HEK293 (cell line): ENCODE measurements at regions not wholly inside any gene's neighbourhood (a gene's known extent, or its start where the extent isn't known, plus 50 kb on each side); places are given as distances from the start of the nearest gene placed in this dataset.

Experiments used
- CTCF ChIA-PET: fragments of 350-600 bp; formaldehyde crosslinking; extraction: SDS; loops from one replicate; lab custom pipeline; 2021; ENCODE audit warnings: antibody characterized with exemption; lab: Yijun Ruan, JAX
- POLR2A ChIA-PET: fragments of 300-600 bp; formaldehyde crosslinking; extraction: SDS; loops from one replicate; lab custom pipeline; 2020; ENCODE audit warnings: antibody characterized with exemption, inconsistent platforms; lab: Yijun Ruan, JAX
- H3K27ac ChIP-seq: fragments of 200-500 bp; sonication (Bioruptor generic); 2 replicates; pipeline ENCODE4 v1.5.1; 2014; ENCODE audit warnings: low read depth, low read length, control low read depth, inconsistent platforms; ENCODE audit errors: extremely low read depth
- H3K36me3 ChIP-seq, 2 experiments: fragments of 200-500 bp in 1 of 2; sonication (Bioruptor generic) in 1 of 2; 1 replicate in 1 of 2; 2 replicates in 1 of 2; pipeline ENCODE4 v1.5.1; 2014 to 2017; ENCODE audit warnings: inconsistent platforms in 2 of 2, low read length in 2 of 2; ENCODE audit not compliant: control insufficient read depth in 2 of 2, insufficient read depth in 1 of 2
- H3K4me1 ChIP-seq: fragments of 200-500 bp; sonication (Bioruptor generic); 2 replicates; pipeline ENCODE4 v1.5.1; 2014; ENCODE audit warnings: mild to moderate bottlenecking, low read length, inconsistent platforms; ENCODE audit not compliant: control insufficient read depth, insufficient read depth
- H3K4me3 ChIP-seq: 2 replicates; pipeline ENCODE4 v1.5.1; 2011; ENCODE audit warnings: low read depth, mild to moderate bottlenecking, control low read depth, low read length, moderate library complexity
- H3K9me3 ChIP-seq: fragments of 200-500 bp; sonication (Bioruptor generic); 2 replicates; pipeline ENCODE4 v1.5.1; 2014; ENCODE audit warnings: low read depth, low read length, inconsistent platforms; ENCODE audit not compliant: control insufficient read depth, insufficient read depth
- KLF7 ChIP-seq: fragments of 450-650 bp; formaldehyde crosslinking; IDR thresholded peaks from 2 replicates; pipeline ENCODE4 v1.5.1; 2016; ENCODE audit warnings: missing biosample characterization, missing genetic modification characterization, borderline replicate concordance
- KLF8 ChIP-seq: fragments of 450-650 bp; formaldehyde crosslinking; IDR thresholded peaks from 2 replicates; pipeline ENCODE4 v1.5.1; 2016; ENCODE audit warnings: missing biosample characterization, missing genetic modification characterization
- PATZ1 ChIP-seq: fragments of 450-650 bp; formaldehyde crosslinking; IDR thresholded peaks from 2 replicates; pipeline ENCODE4 v1.5.1; 2016; ENCODE audit warnings: missing biosample characterization, missing genetic modification characterization
- TCF7L2 ChIP-seq: IDR thresholded peaks from 2 replicates; pipeline ENCODE4 v1.6.1; 2011; ENCODE audit warnings: low read depth, mild to moderate bottlenecking, inconsistent platforms, low read length, moderate library complexity, borderline replicate concordance
- ZBTB1 ChIP-seq: fragments of 450-650 bp; formaldehyde crosslinking; IDR thresholded peaks from 2 replicates; pipeline ENCODE4 v1.5.1; 2016; ENCODE audit warnings: missing biosample characterization, missing genetic modification characterization
- ZIC2 ChIP-seq: fragments of 450-650 bp; formaldehyde crosslinking; IDR thresholded peaks from 2 replicates; pipeline ENCODE4 v1.5.1; 2016; ENCODE audit warnings: missing biosample characterization, missing genetic modification characterization
- ZNF10 ChIP-seq: fragments of 450-650 bp; formaldehyde crosslinking; IDR thresholded peaks from 2 replicates; pipeline ENCODE4 v1.5.1; 2017; ENCODE audit warnings: missing biosample characterization, missing genetic modification characterization
- ZNF138 ChIP-seq: fragments of 450-650 bp; formaldehyde crosslinking; IDR thresholded peaks from 2 replicates; pipeline ENCODE4 v1.5.1; 2016; ENCODE audit warnings: missing biosample characterization, missing genetic modification characterization, borderline replicate concordance
- ZNF184 ChIP-seq: fragments of 450-650 bp; IDR thresholded peaks from 2 replicates; pipeline ENCODE4 v1.5.1; 2018; ENCODE audit warnings: missing biosample characterization, mild to moderate bottlenecking, missing genetic modification characterization
- ZNF202 ChIP-seq: fragments of 450-650 bp; formaldehyde crosslinking; IDR thresholded peaks from 2 replicates; pipeline ENCODE4 v1.5.1; 2016; ENCODE audit warnings: missing biosample characterization, missing genetic modification characterization, borderline replicate concordance
- ZNF24 ChIP-seq: fragments of 450-650 bp; formaldehyde crosslinking; IDR thresholded peaks from 2 replicates; pipeline ENCODE4 v1.5.1; 2016; ENCODE audit warnings: missing biosample characterization, missing genetic modification characterization
- ZNF266 ChIP-seq: fragments of 450-650 bp; formaldehyde crosslinking; IDR thresholded peaks from 2 replicates; pipeline ENCODE4 v1.5.1; 2016; ENCODE audit warnings: missing biosample characterization, missing genetic modification characterization, low read depth
- ZNF292 ChIP-seq: fragments of 450-650 bp; formaldehyde crosslinking; IDR thresholded peaks from 2 replicates; pipeline ENCODE4 v1.5.1; 2016; ENCODE audit warnings: low read depth, missing biosample characterization, missing genetic modification characterization, borderline replicate concordance
- ZNF302 ChIP-seq: fragments of 450-650 bp; formaldehyde crosslinking; IDR thresholded peaks from 2 replicates; pipeline ENCODE4 v1.5.1; 2016; ENCODE audit warnings: missing biosample characterization, missing genetic modification characterization, low read depth
- ZNF350 ChIP-seq: fragments of 450-650 bp; formaldehyde crosslinking; IDR thresholded peaks from 2 replicates; pipeline ENCODE4 v1.5.0; 2017; ENCODE audit warnings: missing biosample characterization, mild to moderate bottlenecking, missing genetic modification characterization
- ZNF624 ChIP-seq: fragments of 450-650 bp; formaldehyde crosslinking; IDR thresholded peaks from 2 replicates; pipeline ENCODE4 v1.5.1; 2017; ENCODE audit warnings: missing biosample characterization, missing genetic modification characterization

- no peak for TF ChIP-seq ZNF350
- no peak for TF ChIP-seq ZNF292 (tag by site-specific recombination)
Observed at GRCh38 chr3:146658841-146659240, 53.7 kb upstream of the PLSCR5 start (continued).

- TF ChIP-seq ZBTB1 (tag by site-specific recombination) (no peak), ZIC2 (tag by site-specific recombination) (no peak), ZNF24 (tag by site-specific recombination) (no peak), ZNF184 (no peak), KLF7 (tag by site-specific recombination) (no peak), KLF8 (no peak), ZNF624 (tag by site-specific recombination) (no peak), ZNF202 (tag by site-specific recombination) (no peak), TCF7L2 (no peak), ZNF302 (no peak), ZNF138 (no peak), ZNF10 (no peak), PATZ1 (no peak), ZNF266 (tag by site-specific recombination) (no peak)
- Histone ChIP-seq H3K36me3 (no peaks in the 10 kb centered on the region), H3K4me3 (no peak overlapping the region), H3K4me1 (no peaks in the 10 kb centered on the region), H3K9me3 (no peaks in the 10 kb centered on the region), H3K27ac (no peak overlapping the region)
- ChIA-PET POLR2A (no interaction called here), CTCF (no interaction called here)
Observed at GRCh38 chr3:146655333-146655996, 50.3 kb upstream of the PLSCR5 start.
